Endothelial cell of umbilical vein (primary cell): ENCODE measurements at regions not wholly inside any gene's neighbourhood (a gene's known extent, or its start where the extent isn't known, plus 50 kb on each side); places are given as distances from the start of the nearest gene placed in this dataset.
A peak's percentile ranks its signal among the peaks of the same experiment; 100 is the strongest.

ENCODE experiments used
- BruUV-seq: library from RNA; stranded (reverse); fragments of 400-500 nt; replicated peaks from 2 replicates; lab custom pipeline; 2021; lab: Mats Ljungman, UMichigan
- CTCF ChIA-PET: fragments of 300-600, 350-600 bp; sonication (Branson Sonifier 250); formaldehyde crosslinking; loops from one replicate; lab custom pipeline; 2021; ENCODE audit warnings: antibody characterized with exemption, inconsistent platforms; lab: Charles Lee
- POLR2A ChIA-PET: fragments of 300-600, 350-600 bp; sonication (Branson Sonifier 250); formaldehyde crosslinking; loops from one replicate; lab custom pipeline; 2021; ENCODE audit warnings: antibody characterized with exemption, inconsistent platforms; lab: Charles Lee
- DNase-seq: peaks from one replicate; pipeline ENCODE4 v3.0.0-alpha.2; 2011; ENCODE audit warnings: low read depth, low spot score
- FAIRE-seq: peaks from 2 replicates; lab custom pipeline; 2011; peaks lifted over from hg19 to GRCh38; lab: Jason Lieb, UNC
- H2AFZ ChIP-seq: 2 replicates; pipeline ENCODE4 v1.6.0; 2012; ENCODE audit warnings: low read depth, low read length, control low read depth, inconsistent platforms
- H3K27ac ChIP-seq: 2 replicates; pipeline ENCODE4 v1.5.1; 2011; ENCODE audit warnings: low read depth, mild to moderate bottlenecking, control low read depth, low read length, moderate library complexity; ENCODE audit not compliant: insufficient read depth
- H3K27me3 ChIP-seq, 2 experiments: 2 replicates each; pipeline versions ENCODE4 v1.6.0 to v1.6.1; 2011; ENCODE audit warnings: low read length in 2 of 2, mixed read lengths in 1 of 2; ENCODE audit not compliant: control insufficient read depth in 2 of 2, insufficient read depth in 2 of 2
- H3K36me3 ChIP-seq, 2 experiments: 2 replicates in 1 of 2; 3 replicates in 1 of 2; pipeline ENCODE4 v1.5.1; 2011; ENCODE audit warnings: low read length in 2 of 2, mild to moderate bottlenecking in 1 of 2, moderate library complexity in 1 of 2; ENCODE audit not compliant: control insufficient read depth in 2 of 2, insufficient read depth in 2 of 2; ENCODE audit errors: extremely low read depth in 1 of 2
- H3K4me1 ChIP-seq: 3 replicates; pipeline ENCODE4 v1.5.1; 2011; ENCODE audit warnings: mild to moderate bottlenecking, low read length; ENCODE audit not compliant: control insufficient read depth, insufficient read depth; ENCODE audit errors: extremely low read depth
- H3K4me2 ChIP-seq: 2 replicates; pipeline ENCODE4 v1.6.1; 2011; ENCODE audit warnings: low read length, control low read depth, mixed read lengths; ENCODE audit not compliant: insufficient read depth
- H3K4me3 ChIP-seq, 3 experiments: fragments of 200-600 bp in 1 of 3; sonication (generic), shearing (Covaris generic) in 1 of 3; replicated peaks in 1 of 3; 2 replicates each; pipeline ENCODE4 v1.5.1; 2011 to 2016; ENCODE audit warnings: control low read depth in 3 of 3, low read length in 3 of 3, mild to moderate bottlenecking in 2 of 3, inconsistent platforms in 1 of 3, low read depth in 1 of 3, moderate library complexity in 1 of 3; ENCODE audit not compliant: insufficient read depth in 1 of 3
- H3K79me2 ChIP-seq: 2 replicates; pipeline ENCODE4 v1.6.0; 2012; ENCODE audit warnings: low read length, inconsistent platforms; ENCODE audit not compliant: control insufficient read depth, insufficient read depth
- H3K9ac ChIP-seq: replicated peaks from 2 replicates; pipeline ENCODE3; 2011; ENCODE audit warnings: low read length, control low read depth; ENCODE audit not compliant: insufficient read depth; ENCODE audit errors: extremely low read depth
- H3K9me1 ChIP-seq: replicated peaks from 3 replicates; pipeline ENCODE4 v1.6.0; 2011; ENCODE audit warnings: mild to moderate bottlenecking, low read length; ENCODE audit not compliant: control insufficient read depth, insufficient read depth; ENCODE audit errors: extremely low read depth
- H3K9me3 ChIP-seq: replicated peaks from 2 replicates; pipeline ENCODE4 v1.5.1; 2012; ENCODE audit warnings: low read length, inconsistent platforms; ENCODE audit not compliant: control insufficient read depth, insufficient read depth
- H4K20me1 ChIP-seq: replicated peaks from 2 replicates; pipeline ENCODE3; 2011; ENCODE audit warnings: mild to moderate bottlenecking, low read length; ENCODE audit not compliant: control insufficient read depth, insufficient read depth; ENCODE audit errors: extremely low read depth
- CTCF ChIP-seq, 2 donors: IDR thresholded peaks; 1 replicate in 1 of 2; 2 replicates in 1 of 2; pipeline ENCODE4 v1.5.1; 2011; ENCODE audit warnings: low read length in 2 of 2, mild to moderate bottlenecking in 2 of 2, moderate library complexity in 2 of 2, control low read depth in 1 of 2, inconsistent platforms in 1 of 2, low read depth in 1 of 2; ENCODE audit not compliant: insufficient read depth in 1 of 2; ENCODE audit errors: extremely low read depth in 1 of 2
- EZH2 ChIP-seq: IDR thresholded peaks from 2 replicates; pipeline ENCODE4 v1.6.1; 2012; ENCODE audit warnings: borderline replicate concordance, low read depth, mild to moderate bottlenecking, moderate library complexity, low read length, inconsistent platforms; ENCODE audit not compliant: severe bottlenecking
- FOS ChIP-seq: IDR thresholded peaks from 2 replicates; pipeline ENCODE4 v1.6.1; 2011; ENCODE audit warnings: mild to moderate bottlenecking, low read length, moderate library complexity, borderline replicate concordance; ENCODE audit not compliant: insufficient read depth
- GATA2 ChIP-seq: IDR thresholded peaks from 2 replicates; pipeline ENCODE4 v1.7.0; 2011; ENCODE audit warnings: low read depth, mild to moderate bottlenecking, moderate library complexity, mixed read lengths, low read length; ENCODE audit not compliant: insufficient read length, insufficient read depth
- JUN ChIP-seq: IDR thresholded peaks from 2 replicates; pipeline ENCODE4 v1.6.1; 2011; ENCODE audit warnings: borderline replicate concordance, low read depth; ENCODE audit not compliant: insufficient read length, insufficient read depth
- MYC ChIP-seq: IDR thresholded peaks from one replicate; pipeline ENCODE4 v1.6.1; 2011; ENCODE audit warnings: mild to moderate bottlenecking, low read depth, low read length
- POLR2A ChIP-seq: IDR thresholded peaks from 2 replicates; pipeline ENCODE4 v1.6.1; 2012; ENCODE audit warnings: low read depth, mild to moderate bottlenecking, control low read depth, low read length
- POLR2AphosphoS5 ChIP-seq: IDR thresholded peaks from 2 replicates; pipeline ENCODE4 v1.6.1; 2012; ENCODE audit warnings: low read depth, mild to moderate bottlenecking, control low read depth, low read length, moderate library complexity; ENCODE audit not compliant: insufficient read depth
- dilution Hi-C: fragments of 300-500 bp; cut with MboI; formaldehyde crosslinking; loops from one replicate; pipeline ENCODE4 v1.15.0; 2019; ENCODE audit warnings: low sequenced_read_pairs; ENCODE audit not compliant: extremely low pct_ligation_motif_present
- intact Hi-C: fragments of 100-400 bp; cut with micrococcal nuclease; formaldehyde crosslinking; loops from one replicate; pipeline ENCODE4 v1.10.0; 2022
- TF ChIP-seq, protein P1 (sequence below): IDR thresholded peaks from 2 replicates; pipeline ENCODE4 v1.6.1; 2011; ENCODE audit not compliant: insufficient read depth, insufficient read length

GRCh38 chr4:136651932-136652331 is 880.4 kb downstream of the PCDH18 start:
- H3K9ac ChIP-seq: no peak overlapping the region
- peak overlapping the region; percentile 54 for H3K27ac ChIP-seq
- no peaks in the 10 kb centered on the region for H3K9me1 ChIP-seq
- no peaks in the 10 kb centered on the region for H3K36me3 ChIP-seq
- CTCF ChIA-PET: interaction anchor here (1.1 to 1.7 kb wide), 3 partner anchors 11 to 213 kb away, joined by 3 to 4 read pairs (median 4); no protein-coding TSS in a partner anchor
- no peak overlapping the region for H2AFZ ChIP-seq
- TF ChIP-seq MYC (no peak), JUN (no peak), FOS (no peak), EZH2 (no peak), GATA2 (no peak), POLR2AphosphoS5 (no peak), POLR2A (no peak), CTCF (IDR thresholded peaks at IDR 0.05; ENCODE audit: extremely low read depth in 1 of 2, insufficient read depth in 1 of 2, low read depth in 1 of 2, low read length in 2 of 2) (no peak)
- TF ChIP-seq, protein P1, sequence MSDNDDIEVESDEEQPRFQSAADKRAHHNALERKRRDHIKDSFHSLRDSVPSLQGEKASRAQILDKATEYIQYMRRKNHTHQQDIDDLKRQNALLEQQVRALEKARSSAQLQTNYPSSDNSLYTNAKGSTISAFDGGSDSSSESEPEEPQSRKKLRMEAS: no peak
- no peak overlapping the region for H3K4me2 ChIP-seq
- BruUV-seq: no TSS peak
- H3K9me3 ChIP-seq: no peaks in the 10 kb centered on the region
- intact Hi-C loops (loop anchor here (5.0 to 10.0 kb wide), 3 partner anchors 165 to 287 kb away; no protein-coding TSS in a partner anchor), dilution Hi-C loops (no loop called here)
- H4K20me1 ChIP-seq: no peaks in the 10 kb centered on the region
- peak; percentile 17 for DNase-seq
- H3K4me3 ChIP-seq: no peak overlapping the region
- no peak for FAIRE-seq
- peaks cover 16% of the 10 kb centered on the region for H3K4me1 ChIP-seq
- POLR2A ChIA-PET: no interaction called here
- H3K79me2 ChIP-seq: no peaks in the 10 kb centered on the region
- no peaks in the 10 kb centered on the region for H3K27me3 ChIP-seq
